MCF 10A (cell line): ENCODE measurements at regions not wholly inside any gene's neighbourhood (a gene's known extent, or its start where the extent isn't known, plus 50 kb on each side); places are given as distances from the start of the nearest gene placed in this dataset.

Experiments
- BruUV-seq: library from RNA; stranded (reverse); fragments of 400-500 nt; replicated peaks from 2 replicates; lab custom pipeline; 2021; lab: Mats Ljungman, UMichigan
- CTCF ChIA-PET: fragments of 300-600 bp; sonication (Branson Sonifier 250); formaldehyde crosslinking; extraction: SDS; loops from one replicate; lab custom pipeline; 2021; ENCODE audit warnings: antibody characterized with exemption, inconsistent platforms; lab: Yijun Ruan, JAX
- POLR2A ChIA-PET: fragments of 300-600, 350-650 bp; sonication (Branson Sonifier 250); formaldehyde crosslinking; extraction: SDS; loops from one replicate; lab custom pipeline; 2020; ENCODE audit warnings: antibody characterized with exemption, inconsistent platforms; lab: Yijun Ruan, JAX
- DNase-seq: peaks from one replicate; pipeline ENCODE4 v3.0.0-alpha.2; 2018; ENCODE audit not compliant: unreplicated experiment
- H3K27ac Mint-ChIP-seq: one replicate; pipeline ENCODE4 v1.8.0; 2022; ENCODE audit warnings: mild to moderate bottlenecking, low read depth, mixed read lengths; ENCODE audit not compliant: unreplicated experiment
- H3K27me3 Mint-ChIP-seq: one replicate; pipeline ENCODE4 v1.8.0; 2022; ENCODE audit warnings: mixed read lengths; ENCODE audit not compliant: insufficient read depth, unreplicated experiment
- H3K36me3 Mint-ChIP-seq: one replicate; pipeline ENCODE4 v1.8.0; 2022; ENCODE audit warnings: mild to moderate bottlenecking, moderate library complexity, mixed read lengths; ENCODE audit not compliant: insufficient read depth, unreplicated experiment
- H3K4me1 Mint-ChIP-seq: one replicate; pipeline ENCODE4 v1.8.0; 2022; ENCODE audit warnings: mixed read lengths; ENCODE audit not compliant: insufficient read depth, unreplicated experiment
- H3K4me3 Mint-ChIP-seq: one replicate; pipeline ENCODE4 v1.8.0; 2022; ENCODE audit warnings: mild to moderate bottlenecking, moderate library complexity, mixed read lengths; ENCODE audit not compliant: unreplicated experiment
- H3K9me3 Mint-ChIP-seq: one replicate; pipeline ENCODE4 v1.8.0; 2022; ENCODE audit warnings: mixed read lengths; ENCODE audit not compliant: unreplicated experiment
- CTCF ChIP-seq: fragments of 200-600 bp; IDR thresholded peaks from one replicate; pipeline ENCODE4 v1.8.0; 2022; ENCODE audit warnings: antibody characterized with exemption, mild to moderate bottlenecking; ENCODE audit not compliant: unreplicated experiment
- intact Hi-C: fragments of 100-400 bp; cut with micrococcal nuclease; formaldehyde crosslinking; loops from 2 replicates; pipeline ENCODE4 v1.14.1; 2022

GRCh38 chr4:16967722-16968121, 69.3 kb upstream of the LDB2 start:
- no peaks in the 10 kb centered on the region for H3K27me3 Mint-ChIP-seq
- H3K27ac Mint-ChIP-seq = no peak overlapping the region
- H3K9me3 Mint-ChIP-seq = no peaks in the 10 kb centered on the region
- ChIA-PET POLR2A (no interaction called here), CTCF (no interaction called here)
- intact Hi-C loops = no loop called here
- no peaks in the 10 kb centered on the region for H3K36me3 Mint-ChIP-seq
- no peak for TF ChIP-seq CTCF
- no TSS peak for BruUV-seq
- no peak overlapping the region for H3K4me3 Mint-ChIP-seq
- H3K4me1 Mint-ChIP-seq = peaks cover 7% of the 10 kb centered on the region
- no peak for DNase-seq

DNA sequence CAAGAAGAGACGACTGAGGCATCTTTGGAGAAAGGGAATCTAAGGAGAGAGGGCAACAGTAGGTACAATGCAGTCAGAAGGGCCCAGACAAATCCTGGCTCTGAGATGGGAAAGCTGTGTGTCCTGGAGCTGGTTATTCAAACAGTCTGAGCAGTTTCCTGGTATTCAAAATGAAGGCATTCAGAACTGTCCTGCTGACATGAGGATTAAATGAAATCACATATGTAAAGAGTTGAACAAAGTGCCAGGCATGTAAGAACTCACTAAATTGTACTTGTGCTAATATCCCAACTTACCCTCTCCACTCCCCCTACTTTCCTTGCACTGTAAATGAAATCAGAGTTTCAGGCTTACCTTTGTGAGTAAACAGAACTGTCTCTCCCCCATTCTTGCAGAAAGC, 60.9 kb upstream of the LDB2 start:
- no peak overlapping the region for H3K4me3 Mint-ChIP-seq
- peaks cover 8% of the 10 kb centered on the region for H3K9me3 Mint-ChIP-seq
- no peaks in the 10 kb centered on the region for H3K4me1 Mint-ChIP-seq
- intact Hi-C loops = no loop called here
- no peaks in the 10 kb centered on the region for H3K36me3 Mint-ChIP-seq
- CTCF ChIA-PET = interaction anchor here (0.5 to 0.8 kb wide), 4 partner anchors 24 to 670 kb away, joined by 3 to 4 read pairs (median 3); no protein-coding TSS in a partner anchor
- POLR2A ChIA-PET = no interaction called here
- no peak for TF ChIP-seq CTCF
- no peak overlapping the region for H3K27ac Mint-ChIP-seq
- BruUV-seq = no TSS peak
- H3K27me3 Mint-ChIP-seq = no peaks in the 10 kb centered on the region
- no peak for DNase-seq

- BruUV-seq = no TSS peak
- CTCF ChIA-PET = no interaction called here
Measured at GRCh38 chr4:16952896-16953630, 54.6 kb upstream of the LDB2 start.

DNA sequence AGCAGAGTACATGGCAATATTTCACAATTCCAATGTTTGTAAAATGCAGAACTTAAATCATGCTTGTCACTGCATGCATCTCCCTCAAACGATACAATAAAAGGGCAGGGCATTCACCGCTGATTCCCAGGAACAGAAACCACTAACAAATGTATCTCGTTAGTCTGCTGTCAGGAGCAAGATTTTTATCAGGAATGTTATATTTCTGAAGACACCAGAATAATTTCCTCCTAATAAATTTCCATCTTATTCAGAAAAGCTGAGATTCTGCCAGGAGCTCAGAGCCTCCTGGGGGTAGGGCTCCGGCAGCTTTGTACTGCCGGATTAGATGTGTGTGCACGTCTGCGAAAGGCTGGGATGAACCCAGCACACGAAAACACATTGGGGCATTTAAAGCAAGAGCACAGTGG, 54.0 kb upstream of the LDB2 start:
- no peak overlapping the region for H3K4me3 Mint-ChIP-seq
- H3K27ac Mint-ChIP-seq = no peak overlapping the region
- no peak for DNase-seq
- ChIA-PET CTCF (no interaction called here), POLR2A (no interaction called here)
- peaks cover 21% of the 10 kb centered on the region for H3K9me3 Mint-ChIP-seq
- intact Hi-C loops = no loop called here
- H3K27me3 Mint-ChIP-seq = no peaks in the 10 kb centered on the region
- no peak for TF ChIP-seq CTCF
- no peaks in the 10 kb centered on the region for H3K4me1 Mint-ChIP-seq
- no TSS peak for BruUV-seq
- no peaks in the 10 kb centered on the region for H3K36me3 Mint-ChIP-seq

More at GRCh38 chr4:16952896-16953630, 54.6 kb upstream of the LDB2 start:
- H3K27me3 Mint-ChIP-seq = no peaks in the 10 kb centered on the region
- peaks cover 21% of the 10 kb centered on the region for H3K9me3 Mint-ChIP-seq
- H3K36me3 Mint-ChIP-seq = no peaks in the 10 kb centered on the region
- no peaks in the 10 kb centered on the region for H3K4me1 Mint-ChIP-seq
- intact Hi-C loops = no loop called here
- DNase-seq = no peak
- H3K27ac Mint-ChIP-seq = no peak overlapping the region
- no peak overlapping the region for H3K4me3 Mint-ChIP-seq
- no peak for TF ChIP-seq CTCF
- POLR2A ChIA-PET = no interaction called here
